HUES64 (cell line): ENCODE measurements at regions not wholly inside any gene's neighbourhood (a gene's known extent, or its start where the extent isn't known, plus 50 kb on each side); places are given as distances from the start of the nearest gene placed in this dataset.
"Not testable (repeated sequence)": the region's sequence is repeated elsewhere in the genome, so short reads cannot be mapped to it uniquely, and the experiment has no call there.

Experiments
- H3K27ac ChIP-seq: 2 replicates; pipeline ENCODE4 v1.7.0; 2013; ENCODE audit warnings: low read depth, low read length, inconsistent platforms
- H3K27me3 ChIP-seq: 2 replicates; pipeline ENCODE4 v1.6.1; 2013; ENCODE audit warnings: mild to moderate bottlenecking, low read length; ENCODE audit not compliant: insufficient read depth
- H3K36me3 ChIP-seq: 2 replicates; pipeline ENCODE4 v1.6.1; 2013; ENCODE audit warnings: mild to moderate bottlenecking, low read length; ENCODE audit not compliant: insufficient read depth
- H3K4me1 ChIP-seq: 2 replicates; pipeline ENCODE4 v1.6.1; 2013; ENCODE audit warnings: mild to moderate bottlenecking, low read length, moderate library complexity; ENCODE audit not compliant: insufficient read depth
- H3K4me3 ChIP-seq: 2 replicates; pipeline ENCODE4 v1.5.1; 2013; ENCODE audit warnings: mild to moderate bottlenecking, low read length, moderate library complexity
- H3K9ac ChIP-seq: 2 replicates; pipeline ENCODE4 v1.6.1; 2013; ENCODE audit warnings: mild to moderate bottlenecking, low read depth, low read length
- H3K9me3 ChIP-seq: 2 replicates; pipeline ENCODE4 v1.6.1; 2013; ENCODE audit warnings: low read depth, low read length; ENCODE audit not compliant: insufficient read depth
- WGBS: fragments of 150-250, 120-280 bp; methylation state at CpG from one replicate; pipeline ENCODE4 v1.1.7; 2013; ENCODE audit warnings: missing lambda C conversion rate; 5-methylcytosine and 5-hydroxymethylcytosine counted together

- no peak overlapping the region for H3K4me3 ChIP-seq
- no peaks in the 10 kb centered on the region for H3K9me3 ChIP-seq
- no peak overlapping the region for H3K27ac ChIP-seq
- H3K9ac ChIP-seq = no peak overlapping the region
- H3K27me3 ChIP-seq = peaks cover 3% of the 10 kb centered on the region; the same call in 1 of the 2 replicates
- no peaks in the 10 kb centered on the region for H3K36me3 ChIP-seq
- WGBS = 88% methylated on average over 12 of the region's 12 CpGs
- peaks cover 17% of the 10 kb centered on the region for H3K4me1 ChIP-seq
Measured at GRCh38 chr3:194031867-194032635, 103.9 kb upstream of the HES1 start.

DNA sequence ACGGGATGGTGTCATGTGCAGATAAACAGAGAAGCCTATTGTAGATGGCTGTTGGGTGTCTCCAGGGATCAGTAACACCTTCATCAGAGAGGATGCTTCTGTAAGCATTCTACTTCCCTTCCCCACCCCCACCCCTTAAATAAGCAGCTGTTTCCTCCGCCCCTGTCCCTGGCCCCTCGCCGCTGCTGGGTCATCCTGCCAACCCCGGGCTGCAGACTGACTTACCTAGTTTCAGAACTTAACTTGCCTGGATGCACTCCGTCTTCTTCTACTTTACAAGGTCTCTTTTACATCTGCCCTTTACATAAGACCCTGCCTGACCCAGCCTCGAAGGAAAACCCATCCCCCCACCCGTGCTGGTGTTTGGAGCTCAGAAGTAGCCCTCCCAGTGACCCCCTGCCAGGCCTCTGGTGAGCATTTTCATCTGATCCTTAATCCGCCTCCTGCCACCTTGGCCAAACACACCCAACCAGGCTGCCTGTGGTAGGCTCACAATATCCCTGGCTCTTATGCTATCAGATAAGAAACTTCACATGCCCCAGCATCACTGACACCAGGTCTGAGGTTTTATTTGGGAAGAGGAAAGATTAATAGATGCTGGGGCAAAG is 103.0 kb upstream of the HES1 start:
- Histone ChIP-seq H3K4me1 (peaks cover 17% of the 10 kb centered on the region), H3K36me3 (no peaks in the 10 kb centered on the region), H3K9ac (no peak overlapping the region), H3K9me3 (no peaks in the 10 kb centered on the region), H3K27me3 (peaks cover 3% of the 10 kb centered on the region; the same call in 1 of the 2 replicates), H3K4me3 (no peak overlapping the region), H3K27ac (no peak overlapping the region)
- WGBS = 32% methylated on average over 9 of the region's 9 CpGs

GRCh38 chr3:194034346-194035336 is 101.3 kb upstream of the HES1 start:
- H3K4me3 ChIP-seq = no peak overlapping the region
- no peaks in the 10 kb centered on the region for H3K36me3 ChIP-seq
- peaks cover 3% of the 10 kb centered on the region; the same call in 1 of the 2 replicates for H3K27me3 ChIP-seq
- H3K4me1 ChIP-seq = peaks cover 17% of the 10 kb centered on the region
- H3K9ac ChIP-seq = no peak overlapping the region
- no peak overlapping the region for H3K27ac ChIP-seq
- WGBS = 90% methylated on average over 24 of the region's 24 CpGs
- H3K9me3 ChIP-seq = no peaks in the 10 kb centered on the region

GRCh38 chr3:194035406-194036138 is 100.4 kb upstream of the HES1 start:
- Histone ChIP-seq H3K9ac (no peak overlapping the region), H3K27ac (no peak overlapping the region), H3K27me3 (peaks cover 3% of the 10 kb centered on the region; the same call in 1 of the 2 replicates), H3K9me3 (no peaks in the 10 kb centered on the region), H3K4me1 (peaks cover 17% of the 10 kb centered on the region), H3K4me3 (no peak overlapping the region), H3K36me3 (no peaks in the 10 kb centered on the region)
- 85% methylated on average over 3 of the region's 5 CpGs for WGBS

DNA sequence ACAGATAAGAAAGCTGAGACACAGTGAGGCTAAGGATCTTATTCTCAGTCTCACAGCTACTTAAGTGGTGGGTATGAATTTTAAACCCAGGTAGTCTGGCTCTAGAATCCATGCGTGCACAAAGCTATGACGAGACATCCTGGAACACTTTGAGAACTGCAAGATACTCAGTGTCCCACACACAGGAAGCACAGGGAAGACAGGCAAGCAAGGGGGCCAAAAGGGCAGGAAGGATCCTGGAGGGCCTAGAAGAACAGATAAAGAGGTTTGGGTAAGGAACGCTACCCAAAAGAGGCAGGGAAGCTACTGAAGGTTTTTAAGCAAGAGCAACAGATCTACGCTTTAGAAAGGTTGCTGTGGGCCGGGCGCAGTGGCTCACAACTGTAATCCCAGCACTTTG is 99.1 kb upstream of the HES1 start:
- Histone ChIP-seq H3K36me3 (no peaks in the 10 kb centered on the region), H3K9me3 (no peaks in the 10 kb centered on the region), H3K9ac (no peak overlapping the region), H3K27ac (no peak overlapping the region), H3K4me3 (no peak overlapping the region), H3K4me1 (peaks cover 16% of the 10 kb centered on the region), H3K27me3 (peaks cover 3% of the 10 kb centered on the region; the same call in 1 of the 2 replicates)
- 91% methylated on average over 6 of the region's 6 CpGs for WGBS

DNA sequence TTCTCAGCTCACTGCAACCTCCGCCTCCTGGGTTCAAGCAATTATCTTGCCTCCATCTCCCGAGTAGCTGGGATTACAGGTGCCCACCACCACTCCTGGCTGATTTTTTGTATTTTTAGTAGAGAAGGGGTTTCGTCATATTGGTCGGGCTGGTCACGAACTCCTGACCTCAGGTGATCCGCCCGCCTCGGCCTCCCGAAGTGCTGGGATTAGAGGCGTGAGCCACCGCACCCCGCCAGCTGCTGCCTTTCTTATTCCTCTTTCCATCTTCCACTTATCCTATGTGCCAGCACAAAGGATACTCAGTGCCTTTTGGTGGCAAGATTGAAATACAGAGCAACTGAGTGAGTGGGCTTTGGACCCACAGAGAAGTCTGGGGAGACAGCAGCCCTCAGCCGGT is 97.6 kb upstream of the HES1 start:
- H3K9me3 ChIP-seq, H3K4me1 ChIP-seq, H3K36me3 ChIP-seq, H3K4me3 ChIP-seq, H3K27ac ChIP-seq, H3K27me3 ChIP-seq, H3K9ac ChIP-seq: not testable (repeated sequence)
- 88% methylated on average over 13 of the region's 13 CpGs for WGBS

- Histone ChIP-seq H3K9me3 (no peaks in the 10 kb centered on the region), H3K9ac (no peak overlapping the region), H3K4me1 (no peaks in the 10 kb centered on the region; the same call in 1 of the 2 replicates), H3K27ac (no peak overlapping the region), H3K36me3 (no peaks in the 10 kb centered on the region), H3K4me3 (no peak overlapping the region), H3K27me3 (peaks cover 1% of the 10 kb centered on the region; the same call in 1 of the 2 replicates)
- 91% methylated on average over 5 of the region's 5 CpGs for WGBS
Measured at GRCh38 chr3:194038960-194039359, 97.0 kb upstream of the HES1 start.

DNA sequence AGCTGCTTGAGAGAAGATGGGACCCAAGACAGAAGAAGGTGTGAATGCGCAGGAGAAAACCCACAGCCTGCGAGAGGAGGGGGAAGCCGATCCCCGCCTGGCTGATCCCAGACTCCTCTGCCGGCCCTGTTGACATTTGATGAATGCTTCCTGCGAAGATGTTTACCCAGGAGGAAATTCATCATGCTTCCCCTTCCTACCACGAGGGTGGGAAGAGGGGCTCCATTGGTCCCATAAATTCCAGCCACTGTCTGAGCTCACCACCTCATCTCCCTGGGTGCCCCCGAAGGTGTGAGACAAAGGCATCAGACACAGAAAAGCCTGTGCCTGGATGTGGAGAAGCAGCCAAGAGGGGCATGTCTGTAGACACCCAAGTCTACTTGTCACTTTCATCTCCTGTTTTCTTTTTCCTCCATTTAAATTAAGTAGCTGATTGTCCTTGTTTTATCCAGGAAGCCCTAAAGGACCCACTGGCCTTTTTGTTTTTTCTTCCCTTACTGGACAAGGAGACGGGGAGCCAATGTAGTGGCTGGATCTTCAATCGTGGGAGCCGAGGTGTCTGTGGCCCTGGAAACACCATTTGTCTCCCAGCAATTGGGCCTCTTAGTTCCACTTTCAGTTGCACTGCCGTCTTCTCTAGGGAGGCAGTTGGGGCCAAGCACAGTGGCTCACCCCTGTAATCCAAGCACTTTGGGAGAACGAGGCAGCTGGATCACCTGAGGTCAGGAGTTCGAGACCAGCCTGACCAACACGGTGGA is 95.3 kb upstream of the HES1 start:
- Histone ChIP-seq H3K27ac (no peak overlapping the region), H3K9ac (no peak overlapping the region), H3K36me3 (no peaks in the 10 kb centered on the region), H3K27me3 (no peaks in the 10 kb centered on the region), H3K9me3 (no peaks in the 10 kb centered on the region), H3K4me3 (no peak overlapping the region), H3K4me1 (no peaks in the 10 kb centered on the region; the same call in 1 of the 2 replicates)
- 78% methylated on average over 15 of the region's 15 CpGs for WGBS

- H3K9me3 ChIP-seq = no peaks in the 10 kb centered on the region
- no peaks in the 10 kb centered on the region; the same call in 1 of the 2 replicates for H3K4me1 ChIP-seq
- 85% methylated on average over 5 of the region's 5 CpGs for WGBS
- H3K36me3 ChIP-seq = no peaks in the 10 kb centered on the region
- H3K27ac ChIP-seq = no peak overlapping the region
- H3K27me3 ChIP-seq = no peaks in the 10 kb centered on the region
- H3K4me3 ChIP-seq = no peak overlapping the region
- H3K9ac ChIP-seq = no peak overlapping the region
Measured at GRCh38 chr3:194042927-194043326, 93.0 kb upstream of the HES1 start.

DNA sequence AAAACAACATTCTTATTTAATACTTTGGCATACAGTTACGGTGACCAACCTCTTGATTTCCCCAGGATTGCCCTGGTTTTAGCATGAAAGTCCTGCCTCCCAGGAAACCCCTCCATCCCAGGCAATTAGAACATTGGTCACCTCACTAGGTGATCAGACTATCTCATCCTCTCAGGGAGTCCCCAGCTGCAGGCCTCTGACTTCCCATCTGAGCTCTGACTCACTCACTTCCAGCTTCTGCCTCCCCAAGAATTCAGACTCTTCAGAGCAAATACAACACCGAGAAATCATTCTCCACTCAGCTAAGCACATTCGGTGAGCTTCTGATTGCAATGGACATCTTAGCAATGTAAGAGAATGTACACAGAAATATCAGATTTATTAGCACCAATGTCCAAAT is 92.4 kb upstream of the HES1 start:
- 84% methylated on average over 3 of the region's 3 CpGs for WGBS
- H3K27ac ChIP-seq = no peak overlapping the region
- H3K36me3 ChIP-seq = no peaks in the 10 kb centered on the region
- no peak overlapping the region for H3K9ac ChIP-seq
- H3K9me3 ChIP-seq = no peaks in the 10 kb centered on the region
- no peaks in the 10 kb centered on the region for H3K27me3 ChIP-seq
- H3K4me1 ChIP-seq = no peaks in the 10 kb centered on the region; the same call in 1 of the 2 replicates
- H3K4me3 ChIP-seq = no peak overlapping the region
